HG03280 (cell line): ENCODE measurements at regions not wholly inside any gene's neighbourhood (a gene's known extent, or its start where the extent isn't known, plus 50 kb on each side); places are given as distances from the start of the nearest gene placed in this dataset.

Experiments used
- ATAC-seq: cut with Tn5 transposase; IDR thresholded peaks from one replicate; pipeline ENCODE4 v1.9.1; 2021; ENCODE audit warnings: mild to moderate bottlenecking, moderate library complexity; ENCODE audit not compliant: unreplicated experiment

DNA sequence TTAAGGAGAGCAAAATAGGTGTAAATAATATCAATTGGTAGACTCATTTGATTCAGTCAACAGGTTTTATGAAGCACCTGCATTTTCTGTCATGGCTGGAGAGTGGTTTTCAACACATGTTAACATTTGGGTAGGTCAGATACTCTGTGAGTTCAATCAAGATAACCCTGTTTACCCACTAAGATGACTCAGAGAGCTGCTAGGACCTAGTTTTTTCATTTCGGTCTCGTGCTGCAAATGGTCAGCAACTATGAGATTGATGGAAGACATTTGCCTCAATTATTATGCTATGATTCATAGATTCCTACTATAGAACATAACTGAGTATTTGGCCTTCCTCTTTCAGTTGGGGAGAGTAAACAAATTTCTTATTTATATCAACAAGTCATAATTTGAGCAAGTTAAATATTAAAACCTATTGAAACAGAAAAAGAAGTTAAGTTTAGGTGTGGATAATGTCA is 391.4 kb upstream of the CITED2 start:
- no peak for ATAC-seq

- peak; percentile 78 for ATAC-seq
These were observed 390.1 kb upstream of the CITED2 start for GRCh38 chr6:139764498-139764986.

GRCh38 chr6:139763468-139764210 is 389.2 kb upstream of the CITED2 start:
- ATAC-seq: no peak

- no peak for ATAC-seq
These were observed 388.2 kb upstream of the CITED2 start for GRCh38 chr6:139762587-139763031.

- no peak for ATAC-seq
These were observed 385.7 kb upstream of the CITED2 start for GRCh38 chr6:139760128-139760527.

DNA sequence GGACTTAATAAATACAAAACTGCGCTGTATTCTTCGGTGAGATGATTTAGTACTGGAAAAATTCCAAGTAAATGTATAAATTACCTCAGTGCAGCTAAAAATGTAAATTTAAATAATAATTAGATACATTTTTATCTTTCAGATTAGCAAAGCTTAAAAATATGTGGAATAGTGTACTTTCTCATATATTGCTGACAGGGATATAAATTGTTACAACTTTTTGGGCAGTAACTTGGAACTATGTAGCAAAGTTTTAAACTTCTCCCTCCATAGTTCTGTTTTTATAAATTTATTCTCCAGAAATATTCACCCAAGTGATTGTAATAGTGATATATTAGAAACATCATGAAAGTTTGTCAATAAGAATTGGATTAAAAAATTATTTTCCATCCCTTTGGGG is 384.6 kb upstream of the CITED2 start:
- no peak for ATAC-seq

GRCh38 chr6:139758209-139758611 is 383.8 kb upstream of the CITED2 start:
- ATAC-seq: no peak

GRCh38 chr6:139757784-139758183 is 383.3 kb upstream of the CITED2 start:
- ATAC-seq: no peak

DNA sequence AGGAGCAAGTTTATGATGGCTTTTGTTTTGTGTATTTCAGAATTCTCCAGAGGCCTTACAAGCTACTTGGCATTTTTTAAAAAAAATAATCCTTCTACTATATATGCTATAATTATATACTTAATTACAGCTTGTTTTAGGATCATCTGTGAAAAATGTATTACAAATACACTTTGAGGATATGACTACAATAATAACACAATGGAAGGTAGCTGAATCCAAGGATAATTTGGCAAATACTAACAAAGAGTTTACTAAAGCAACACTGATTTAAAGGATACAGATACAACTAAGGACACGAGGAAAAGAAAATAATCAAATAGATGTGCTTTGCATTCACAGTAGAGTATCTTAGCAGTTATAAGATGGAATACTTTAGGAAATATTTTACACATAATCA is 381.9 kb upstream of the CITED2 start:
- ATAC-seq: no peak

DNA sequence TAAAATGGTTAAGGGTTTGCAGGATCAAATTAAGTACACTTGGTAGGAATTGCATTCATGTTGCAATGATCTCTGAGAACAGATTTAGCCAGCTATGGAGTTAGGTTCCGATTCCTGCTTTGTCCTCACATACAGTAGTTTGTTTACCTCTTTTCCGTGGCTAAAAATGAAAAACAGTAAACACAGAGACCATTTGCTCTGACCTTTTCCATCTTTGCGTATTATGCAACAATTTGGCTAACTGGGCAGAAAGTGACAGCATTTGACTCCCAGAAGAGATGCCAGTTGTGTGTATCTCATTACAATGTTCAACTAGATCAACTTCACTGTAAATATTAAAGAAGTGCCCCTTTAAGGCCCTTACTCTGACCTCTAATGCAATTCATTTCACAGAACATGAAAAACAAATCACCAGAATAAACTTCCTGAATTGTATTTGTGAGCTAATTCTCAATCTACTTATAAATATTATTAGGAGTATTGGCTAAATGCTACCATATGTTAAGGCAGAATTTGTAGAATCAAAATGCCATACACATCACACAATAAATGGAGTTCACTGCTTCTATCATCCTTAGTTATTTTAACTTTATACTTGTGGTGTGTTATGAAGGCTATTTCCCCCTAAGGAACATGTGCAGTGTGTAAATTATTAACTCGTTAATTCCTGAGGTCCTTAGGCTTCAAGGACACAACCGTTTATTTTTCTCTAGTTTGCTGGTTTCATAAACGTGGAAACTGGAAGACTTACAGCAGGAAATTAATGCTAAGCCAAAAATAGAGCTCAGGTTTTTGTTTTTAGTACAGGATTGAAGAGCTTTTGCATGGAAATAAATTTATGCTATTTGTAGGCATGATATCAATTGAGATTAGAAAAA is 380.7 kb upstream of the CITED2 start:
- ATAC-seq: no peak

- ATAC-seq: no peak
These were observed 378.9 kb upstream of the CITED2 start for GRCh38 chr6:139753198-139753861.

DNA sequence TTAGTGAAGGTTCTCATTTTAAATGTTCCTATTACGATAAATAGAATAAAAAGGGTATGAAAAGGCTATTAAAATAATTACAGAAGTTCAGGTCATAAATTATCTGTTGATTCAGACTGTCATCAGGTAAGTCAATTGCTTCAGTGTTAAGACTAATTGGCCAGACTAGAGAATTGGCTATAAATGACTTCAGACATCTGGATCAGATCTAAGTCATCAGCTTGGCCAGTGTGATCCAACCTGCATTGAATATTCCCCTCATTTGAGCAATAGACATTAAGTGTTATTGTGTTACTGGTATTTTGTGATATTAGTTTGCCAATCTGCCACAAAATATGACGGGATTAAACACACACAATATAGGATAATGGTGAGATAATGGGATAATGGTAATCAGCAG is 377.6 kb upstream of the CITED2 start:
- ATAC-seq: no peak

DNA sequence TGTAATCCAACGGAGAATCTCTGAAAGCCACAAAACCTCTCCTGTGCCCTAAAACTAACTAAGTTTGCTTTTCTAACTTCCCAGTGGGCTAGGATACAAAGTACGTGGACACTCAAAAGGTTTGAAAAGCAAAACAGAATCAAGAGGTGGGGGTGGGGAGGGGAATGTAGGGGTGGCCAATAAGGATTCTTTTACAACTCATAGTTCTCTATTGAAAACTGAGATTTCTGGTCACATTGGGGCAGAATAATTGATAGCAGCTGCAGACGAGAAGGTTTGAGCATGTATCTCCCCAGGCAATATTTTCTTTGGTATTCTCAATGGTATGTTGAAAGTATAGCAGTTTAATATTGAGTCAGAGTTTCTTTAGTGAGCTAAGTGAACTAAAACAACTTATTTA is 376.7 kb upstream of the CITED2 start:
- no peak for ATAC-seq

DNA sequence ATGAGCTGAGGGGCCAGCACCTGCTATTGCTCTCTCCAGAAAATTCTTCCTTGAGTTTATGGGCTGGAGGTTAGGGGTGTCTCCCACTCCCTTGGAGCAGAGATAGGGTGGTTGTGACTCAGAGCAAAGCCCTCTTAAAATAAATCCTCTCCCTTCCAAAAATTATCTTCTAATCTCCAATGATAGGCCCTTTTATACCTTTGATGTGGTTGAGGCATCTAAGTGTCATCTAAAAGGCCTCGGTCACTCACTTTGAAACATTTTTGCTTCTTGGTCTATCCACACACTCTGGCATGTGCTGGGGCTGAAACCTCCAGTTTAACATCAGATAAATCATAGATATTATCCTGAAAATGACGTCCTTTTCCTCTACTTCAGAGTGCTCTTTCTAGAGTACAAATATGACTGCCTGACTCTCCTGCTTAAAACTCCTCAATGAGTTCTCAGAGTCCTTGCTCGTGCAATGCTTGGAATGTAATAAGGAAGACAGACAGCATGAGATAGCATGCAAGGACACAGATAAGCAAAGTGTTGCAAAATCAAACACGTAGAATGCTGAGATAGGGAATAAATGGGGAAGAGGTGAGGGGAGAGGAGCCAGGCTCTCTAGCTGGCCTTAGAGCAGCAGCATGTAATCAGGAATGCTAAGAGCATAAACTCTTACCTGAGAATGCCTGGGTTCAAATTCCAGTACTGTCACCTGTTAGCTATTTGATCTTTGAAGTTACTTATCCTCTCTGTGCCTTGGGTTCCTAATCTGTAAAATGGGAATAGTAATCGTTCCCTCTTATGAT is 374.1 kb upstream of the CITED2 start:
- no peak for ATAC-seq

GRCh38 chr6:139747154-139747553 is 372.7 kb upstream of the CITED2 start:
- ATAC-seq: no peak

DNA sequence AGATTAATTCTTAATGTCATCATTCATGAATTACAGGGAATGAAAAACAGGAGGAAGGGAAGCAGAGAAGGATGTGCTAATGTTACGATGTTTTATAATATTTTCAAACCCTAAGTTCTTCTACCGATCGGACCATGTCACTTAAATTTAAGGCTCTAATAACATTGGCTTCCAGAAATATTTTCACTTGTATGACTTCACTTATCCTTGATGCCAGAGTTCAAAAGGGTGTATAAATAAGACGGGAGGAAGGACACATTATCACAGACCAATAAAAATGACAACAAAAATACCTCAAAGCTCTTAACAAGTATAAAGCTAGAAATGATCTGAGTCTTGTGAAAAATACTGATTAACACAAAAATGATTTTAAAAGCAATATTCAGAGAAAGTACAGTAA is 370.4 kb upstream of the CITED2 start:
- no peak for ATAC-seq

DNA sequence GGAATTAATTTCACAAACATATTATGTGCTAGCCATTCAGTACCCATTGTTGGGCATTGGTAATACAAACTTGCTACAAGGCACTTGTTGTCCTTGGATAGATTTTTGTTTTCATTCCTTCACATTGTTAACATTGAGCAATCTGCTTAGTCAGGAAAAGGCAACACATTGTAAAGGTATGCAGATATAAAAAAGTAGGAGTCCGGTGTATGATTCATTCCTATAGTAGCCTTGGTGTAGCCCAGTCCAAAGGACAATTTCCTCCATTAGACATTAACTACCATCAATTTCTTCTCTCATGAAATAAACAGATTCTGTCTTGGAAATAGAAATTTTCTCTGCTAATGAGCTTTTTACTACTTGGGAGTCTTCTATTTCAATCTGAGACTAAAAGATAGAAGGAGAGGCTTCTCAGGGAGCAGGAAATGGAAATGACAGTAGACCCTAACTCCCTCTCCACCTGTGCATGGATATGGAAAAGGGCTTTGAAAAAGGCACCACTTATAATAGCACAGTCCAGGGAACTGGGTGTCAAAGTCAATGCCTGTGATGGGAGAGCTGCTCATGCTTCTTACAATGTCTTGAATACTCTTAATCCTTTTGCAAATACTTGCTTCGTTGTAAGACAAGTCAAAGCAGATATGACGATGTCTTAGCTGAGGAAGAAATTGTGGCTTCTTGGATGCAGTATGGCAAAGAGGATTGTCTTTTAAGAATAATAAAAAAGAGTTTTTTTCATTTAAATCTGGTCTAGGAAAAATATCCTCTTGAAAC is 369.4 kb upstream of the CITED2 start:
- no peak for ATAC-seq

DNA sequence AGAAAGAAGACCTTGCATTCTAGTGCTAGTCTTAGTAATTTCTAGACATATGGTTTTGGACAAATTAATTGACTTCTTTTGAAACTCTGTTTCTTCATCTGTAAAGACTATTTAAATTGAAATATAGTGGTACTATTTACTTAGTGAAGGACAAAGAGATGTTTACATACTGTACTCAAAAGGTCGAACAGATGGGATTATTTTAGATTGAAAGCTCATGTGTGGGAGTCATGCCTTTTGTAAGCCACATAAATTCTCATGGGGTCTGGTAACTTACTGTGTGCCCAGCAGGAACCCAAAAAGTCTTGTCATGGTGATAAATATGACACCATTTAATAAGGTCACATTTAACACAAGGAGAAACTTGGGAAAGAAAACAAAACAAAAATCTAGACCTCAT is 368.2 kb upstream of the CITED2 start:
- ATAC-seq: no peak

- no peak for ATAC-seq
These were observed 364.5 kb upstream of the CITED2 start for GRCh38 chr6:139738801-139739455.
